HG02981 (cell line): ENCODE measurements at regions not wholly inside any gene's neighbourhood (a gene's known extent, or its start where the extent isn't known, plus 50 kb on each side); places are given as distances from the start of the nearest gene placed in this dataset.

Experiments used
- ATAC-seq: cut with Tn5 transposase; IDR thresholded peaks from one replicate; pipeline ENCODE4 v1.9.1; 2021; ENCODE audit warnings: mild to moderate bottlenecking, moderate library complexity; ENCODE audit not compliant: unreplicated experiment

DNA sequence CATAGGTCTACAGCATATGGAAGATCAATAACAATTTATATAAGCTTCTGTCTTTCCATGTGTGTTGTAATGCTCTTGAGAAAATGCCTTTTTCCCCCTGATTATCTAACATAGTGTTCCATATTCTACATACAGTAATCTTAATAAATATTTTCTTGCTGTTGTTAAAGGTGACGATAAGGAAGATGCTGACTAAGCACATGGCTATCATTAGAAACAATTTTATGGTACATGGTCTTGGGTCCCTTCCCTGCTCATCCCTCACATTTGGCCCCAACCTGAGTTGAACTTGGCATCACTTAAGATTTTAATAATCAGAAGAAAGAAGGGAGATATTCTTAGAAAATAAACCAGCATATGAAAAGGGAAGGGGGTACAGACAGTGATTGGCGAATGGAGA is 382.1 kb upstream of the CDH20 start:
- ATAC-seq: no peak

DNA sequence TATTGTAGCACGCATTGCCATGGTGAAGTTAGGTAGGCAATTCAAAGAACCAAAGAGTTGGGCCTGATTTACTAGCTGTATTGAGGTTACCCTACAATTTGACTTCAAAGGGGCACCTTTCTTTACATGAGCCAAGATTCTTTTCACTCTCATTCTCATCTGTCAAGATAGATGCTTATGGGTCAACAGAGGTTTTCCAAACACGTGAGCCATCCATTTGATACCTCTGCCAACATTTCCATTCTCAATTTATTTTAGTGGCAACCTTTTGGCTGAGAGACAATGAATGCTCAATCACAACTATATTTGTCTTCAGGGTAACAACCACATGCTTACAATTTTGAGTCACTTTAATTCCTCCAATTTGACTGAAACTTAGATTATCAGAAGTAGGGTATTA is 370.6 kb upstream of the CDH20 start:
- ATAC-seq: no peak

DNA sequence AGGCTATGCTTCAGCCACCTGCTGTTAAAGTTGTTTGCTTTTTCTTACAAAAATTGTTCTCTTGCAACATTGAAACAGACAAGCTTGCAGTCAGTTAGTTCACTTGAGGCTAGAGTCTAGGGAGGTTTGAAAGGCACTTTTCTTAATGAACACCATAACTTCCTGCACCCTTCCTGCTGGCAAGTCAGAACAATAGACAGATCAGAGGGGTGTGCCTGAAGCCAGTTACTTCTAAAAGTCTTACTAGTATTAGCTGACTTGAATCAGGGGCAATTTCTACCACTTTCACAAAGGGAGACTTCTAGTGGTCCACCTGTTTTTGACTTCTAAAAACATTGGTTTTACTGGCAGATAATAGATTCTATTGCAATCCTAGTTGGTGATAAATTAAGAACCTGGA is 367.4 kb upstream of the CDH20 start:
- no peak for ATAC-seq

GRCh38 chr18:60966876-60967275 is 366.4 kb upstream of the CDH20 start:
- no peak for ATAC-seq

DNA sequence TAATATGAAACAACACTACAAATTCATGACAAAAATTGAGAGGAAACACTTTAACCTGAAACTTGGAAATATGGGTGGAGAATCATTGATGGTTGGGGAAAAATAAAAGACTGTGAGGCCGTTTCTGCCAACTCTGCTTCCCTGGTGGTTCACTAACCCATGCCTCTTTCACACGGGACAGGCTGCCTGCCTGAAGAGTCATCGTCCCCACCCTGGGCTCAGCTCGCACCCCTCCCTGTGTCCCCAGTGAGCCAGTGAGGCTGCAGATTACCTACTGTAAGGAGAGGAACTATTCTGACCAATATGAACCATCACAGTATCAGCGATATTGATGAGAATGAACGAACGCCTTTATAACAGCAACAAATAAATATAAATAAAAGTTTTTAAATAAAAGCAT is 357.8 kb upstream of the CDH20 start:
- ATAC-seq: no peak

- ATAC-seq: no peak
These were observed 356.3 kb upstream of the CDH20 start for GRCh38 chr18:60976976-60977375.

DNA sequence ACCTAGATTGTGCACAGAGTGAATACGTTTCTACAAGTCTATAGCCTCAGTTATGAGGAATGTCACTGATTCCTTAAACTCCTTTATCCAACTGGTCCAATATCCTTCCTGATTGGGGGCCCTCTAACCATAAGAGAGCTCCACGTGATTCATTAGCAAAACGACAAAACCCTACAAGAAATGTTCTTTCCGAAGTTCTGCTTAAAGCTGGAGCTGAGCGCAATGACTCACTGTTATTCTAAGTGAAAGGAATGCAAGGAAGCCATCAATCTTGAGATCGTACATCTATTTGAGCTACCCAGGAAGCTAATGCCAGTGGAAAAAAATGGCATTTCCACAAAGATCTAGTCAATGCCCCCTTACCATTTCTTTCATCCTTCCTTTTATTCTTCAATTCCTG is 354.9 kb upstream of the CDH20 start:
- ATAC-seq: no peak

DNA sequence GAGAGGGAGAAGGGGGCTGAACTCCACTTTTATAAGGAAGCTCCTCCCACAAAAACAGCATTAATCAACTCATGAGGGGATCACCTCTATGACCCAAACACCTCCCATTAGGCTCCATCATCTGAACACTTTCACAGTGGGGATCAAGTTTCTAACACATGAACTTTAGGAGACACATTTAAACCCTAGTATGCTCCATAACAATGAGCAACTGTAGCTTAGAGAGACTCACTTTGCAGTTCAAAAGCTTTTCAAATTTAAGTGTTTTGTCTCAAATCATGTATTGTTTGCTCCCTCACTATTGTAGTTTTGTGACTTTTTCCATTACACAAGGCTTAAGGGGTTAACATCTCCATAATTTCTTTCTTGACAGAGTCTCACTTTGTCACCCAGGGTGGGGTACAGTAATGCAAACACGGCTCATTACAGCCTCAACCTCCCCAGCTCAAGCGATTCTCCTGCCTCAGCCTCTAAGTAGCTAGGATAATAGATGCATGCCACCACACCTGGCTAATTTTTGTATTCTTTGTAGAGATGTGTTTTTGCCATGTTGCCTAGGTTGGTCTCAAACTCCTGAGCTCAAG is 352.7 kb upstream of the CDH20 start:
- ATAC-seq: no peak

DNA sequence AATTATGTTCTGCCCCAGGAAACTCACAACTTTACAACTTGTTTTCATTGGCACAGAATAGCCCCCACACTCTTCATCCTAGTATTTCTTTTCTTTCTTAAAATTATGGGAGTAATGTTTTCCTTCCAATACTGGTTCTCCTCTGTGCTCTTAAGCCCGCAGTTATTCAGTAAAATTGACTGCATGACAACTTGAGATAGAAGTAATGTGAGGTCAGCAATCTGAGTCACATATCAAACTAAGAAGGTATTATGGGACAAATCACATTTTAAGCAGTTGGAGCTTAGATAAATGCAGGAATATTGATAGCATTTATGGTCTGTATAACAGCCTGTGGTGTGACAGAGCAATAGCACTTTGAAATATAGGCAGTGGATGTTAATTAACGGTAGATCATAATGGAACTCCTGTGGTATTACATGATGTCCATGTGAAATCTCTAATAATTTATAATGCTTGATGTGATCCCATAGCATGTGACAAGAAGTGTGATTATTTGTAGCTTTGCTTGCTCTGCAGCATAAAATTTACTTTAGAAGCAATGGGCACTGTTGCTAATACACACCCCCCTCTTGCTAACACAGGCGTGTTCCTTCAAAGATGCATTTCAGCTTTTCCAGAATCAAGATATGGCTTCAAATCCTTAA is 351.4 kb upstream of the CDH20 start:
- ATAC-seq: no peak

DNA sequence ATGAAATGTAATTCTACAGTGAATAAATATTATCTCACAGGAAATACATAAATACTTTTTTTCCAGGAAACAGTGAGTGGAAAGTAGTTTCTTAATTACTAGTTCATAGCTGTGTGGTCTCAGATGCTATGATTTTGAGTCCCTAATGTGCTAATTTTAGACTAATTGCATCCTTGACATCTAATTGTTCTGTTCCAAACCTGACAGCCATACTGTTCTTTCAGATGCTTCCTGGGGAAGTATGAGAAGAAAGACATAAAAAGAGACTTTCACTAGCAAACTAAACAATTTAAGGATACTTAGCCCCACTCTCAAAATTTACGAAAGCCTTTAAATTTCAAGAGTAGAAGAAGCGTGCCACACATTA is 350.9 kb upstream of the CDH20 start:
- ATAC-seq: no peak

DNA sequence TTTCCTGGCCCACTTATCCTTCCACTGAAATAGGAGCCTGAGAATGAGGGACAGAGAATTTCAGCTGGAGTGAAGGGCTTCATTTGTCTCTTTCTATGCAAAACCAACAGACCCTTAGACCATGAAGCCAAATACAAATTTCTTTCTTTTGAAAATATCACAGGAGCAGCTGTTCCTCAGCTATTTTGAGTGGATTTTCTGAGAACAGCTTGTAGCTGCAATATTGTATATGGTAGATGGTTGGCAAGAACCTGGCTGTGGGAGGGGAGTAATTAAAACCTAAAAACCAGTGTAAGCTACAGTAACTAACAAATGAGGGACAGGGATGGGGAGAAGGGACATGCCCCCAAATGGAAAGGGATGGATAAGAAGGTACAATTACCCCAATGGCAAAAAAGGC is 350.3 kb upstream of the CDH20 start:
- ATAC-seq: no peak

DNA sequence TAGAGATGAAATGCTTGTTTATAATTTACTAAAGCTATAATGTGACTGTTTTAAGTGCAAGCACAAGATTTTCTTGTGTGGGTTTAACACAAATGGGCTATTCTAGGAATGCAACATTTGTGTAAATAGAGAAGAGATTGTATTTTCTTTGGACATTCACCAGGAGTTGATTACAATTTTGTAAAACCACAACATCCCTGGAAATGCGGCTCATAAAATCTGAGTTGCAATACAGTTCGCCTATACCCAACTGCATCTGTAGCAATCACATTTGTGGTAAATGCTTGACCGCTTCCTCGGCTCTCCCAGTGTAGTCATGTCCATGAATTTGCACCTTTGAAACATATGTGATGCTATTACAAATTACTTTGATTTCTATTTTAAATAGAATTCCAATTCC is 348.7 kb upstream of the CDH20 start:
- no peak for ATAC-seq

GRCh38 chr18:60987963-60988362 is 345.3 kb upstream of the CDH20 start:
- ATAC-seq: no peak

- ATAC-seq: no peak
These were observed 336.9 kb upstream of the CDH20 start for GRCh38 chr18:60996326-60996725.

- no peak for ATAC-seq
These were observed 336.4 kb upstream of the CDH20 start for GRCh38 chr18:60996822-60997221.

DNA sequence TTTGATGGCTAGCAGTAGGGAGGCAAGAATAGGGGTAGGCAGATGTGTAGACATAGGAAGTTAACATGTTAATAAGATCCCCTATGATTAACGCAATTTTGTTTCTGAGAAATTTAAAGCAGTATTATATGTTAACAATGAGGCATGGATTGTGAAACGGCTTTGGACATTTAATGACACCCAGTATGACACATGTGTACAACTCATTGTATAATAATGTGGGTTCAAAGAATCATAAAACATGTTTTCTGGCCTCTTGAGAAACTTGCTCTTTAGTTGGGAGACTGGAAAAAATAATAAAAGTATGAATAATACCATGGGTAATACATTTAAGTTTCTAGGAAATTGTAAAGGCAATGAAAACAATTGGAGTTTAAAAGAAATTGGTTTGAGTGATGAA is 332.1 kb upstream of the CDH20 start:
- ATAC-seq: no peak

GRCh38 chr18:61006687-61007224 is 326.5 kb upstream of the CDH20 start:
- no peak for ATAC-seq

- no peak for ATAC-seq
These were observed 313.6 kb upstream of the CDH20 start for GRCh38 chr18:61019338-61020301.

DNA sequence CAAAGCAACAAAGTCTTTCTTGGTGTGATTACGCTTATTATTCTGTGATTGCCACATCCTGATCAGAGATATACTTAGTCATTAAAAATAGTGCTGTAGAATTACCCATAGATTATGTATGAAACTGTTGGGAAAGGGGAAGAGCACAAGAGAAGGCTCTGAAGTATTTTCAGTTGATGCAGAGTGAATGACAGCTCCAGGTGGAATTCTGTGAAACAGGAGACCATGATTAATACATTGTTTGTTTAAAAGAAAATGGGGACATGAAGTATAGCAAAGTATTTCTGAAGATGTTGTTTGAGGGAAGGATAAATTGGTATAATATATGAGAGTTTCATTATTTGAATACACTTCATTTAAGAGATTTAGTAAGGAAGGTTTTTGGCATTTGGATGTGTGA is 307.6 kb upstream of the CDH20 start:
- no peak for ATAC-seq

- no peak for ATAC-seq
These were observed 301.6 kb upstream of the CDH20 start for GRCh38 chr18:61031626-61032025.

GRCh38 chr18:61034580-61034979 is 298.6 kb upstream of the CDH20 start:
- no peak for ATAC-seq

DNA sequence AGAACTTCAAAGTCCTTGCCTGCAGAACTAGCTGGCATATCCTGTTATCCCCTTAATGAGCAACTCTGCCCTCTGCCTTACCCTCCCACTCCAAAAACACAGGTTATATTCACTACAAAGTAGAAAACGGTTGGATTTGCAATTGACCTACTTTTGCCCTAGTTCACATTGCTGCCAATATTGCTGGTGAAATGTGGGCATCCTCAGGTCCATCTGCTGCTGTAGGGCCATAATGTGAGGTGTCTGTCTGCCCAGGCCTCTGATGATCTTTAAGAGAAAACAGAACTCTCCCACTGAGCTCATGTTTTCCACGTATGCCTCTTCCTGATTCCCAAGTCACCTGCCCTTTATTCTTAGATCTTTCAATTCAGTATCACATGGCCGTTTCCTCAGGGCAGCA is 294.0 kb upstream of the CDH20 start:
- no peak for ATAC-seq
